Esophagus muscularis mucosa (tissue), 4 donors: ENCODE measurements at regions not wholly inside any gene's neighbourhood (a gene's known extent, or its start where the extent isn't known, plus 50 kb on each side); places are given as distances from the start of the nearest gene placed in this dataset.

Experiments used
- DNase-seq: peaks from one replicate; pipeline ENCODE4 v3.0.0-alpha.2; 2017; ENCODE audit errors: extremely low spot score
- H3K27ac ChIP-seq, 4 donors: fragments of 200-600 bp; sonication (generic); replicated peaks in 1 of 4; 1 replicate in 3 of 4; 2 replicates in 1 of 4; pipeline ENCODE4 v1.5.1; 2016 to 2019; ENCODE audit warnings: mild to moderate bottlenecking in 1 of 4
- H3K27me3 ChIP-seq, 4 donors: fragments of 200-600 bp; sonication (generic); one replicate each; pipeline versions ENCODE4 v1.5.1 to v1.6.0; 2016 to 2019
- H3K36me3 ChIP-seq, 4 donors: fragments of 200-600 bp; sonication (generic); one replicate each; pipeline ENCODE4 v1.5.1; 2016 to 2019
- H3K4me1 ChIP-seq, 4 donors: fragments of 200-600 bp; sonication (generic); one replicate each; pipeline ENCODE4 v1.5.1; 2016 to 2019
- H3K4me3 ChIP-seq, 4 donors: fragments of 200-600 bp; sonication (generic); 1 replicate in 2 of 4; 2 replicates in 2 of 4; pipeline ENCODE4 v1.5.1; 2016 to 2019; ENCODE audit warnings: mild to moderate bottlenecking in 4 of 4, moderate library complexity in 1 of 4
- H3K9me3 ChIP-seq, 4 donors: fragments of 200-600 bp; sonication (generic); 1 replicate in 3 of 4; 2 replicates in 1 of 4; pipeline ENCODE4 v1.5.1; 2016 to 2019
- EP300 ChIP-seq: sonication (generic); formaldehyde crosslinking; IDR thresholded peaks from one replicate; pipeline ENCODE4 v1.6.1; 2017; ENCODE audit warnings: antibody characterized with exemption
- POLR2A ChIP-seq: fragments of 450-650 bp; IDR thresholded peaks from one replicate; pipeline ENCODE4 v1.6.1; 2017; ENCODE audit warnings: antibody characterized with exemption, moderate library complexity, mild to moderate bottlenecking, low read depth
- POLR2AphosphoS5 ChIP-seq, 2 donors: sonication (generic); formaldehyde crosslinking; IDR thresholded peaks; one replicate each; pipeline ENCODE4 v1.6.1; 2017; ENCODE audit warnings: antibody characterized with exemption in 2 of 2
- WGBS: methylation state at CpG from one replicate; pipeline ENCODE4 v1.1.5; 2018; 5-methylcytosine and 5-hydroxymethylcytosine counted together
- intact Hi-C: fragments of 100-400 bp; cut with DNase I; formaldehyde crosslinking; loops from one replicate; pipeline ENCODE4 v1.15.1; 2023
- TF ChIP-seq, protein P1 (sequence below), 3 experiments: fragments of 200-600 bp in 2 of 3; fragments of 450-650 bp in 1 of 3; sonication (generic) in 2 of 3; IDR thresholded peaks; one replicate each; pipeline ENCODE4 v1.5.1; 2017 to 2019; ENCODE audit warnings: antibody characterized with exemption in 3 of 3, mild to moderate bottlenecking in 2 of 3, moderate library complexity in 1 of 3

DNA sequence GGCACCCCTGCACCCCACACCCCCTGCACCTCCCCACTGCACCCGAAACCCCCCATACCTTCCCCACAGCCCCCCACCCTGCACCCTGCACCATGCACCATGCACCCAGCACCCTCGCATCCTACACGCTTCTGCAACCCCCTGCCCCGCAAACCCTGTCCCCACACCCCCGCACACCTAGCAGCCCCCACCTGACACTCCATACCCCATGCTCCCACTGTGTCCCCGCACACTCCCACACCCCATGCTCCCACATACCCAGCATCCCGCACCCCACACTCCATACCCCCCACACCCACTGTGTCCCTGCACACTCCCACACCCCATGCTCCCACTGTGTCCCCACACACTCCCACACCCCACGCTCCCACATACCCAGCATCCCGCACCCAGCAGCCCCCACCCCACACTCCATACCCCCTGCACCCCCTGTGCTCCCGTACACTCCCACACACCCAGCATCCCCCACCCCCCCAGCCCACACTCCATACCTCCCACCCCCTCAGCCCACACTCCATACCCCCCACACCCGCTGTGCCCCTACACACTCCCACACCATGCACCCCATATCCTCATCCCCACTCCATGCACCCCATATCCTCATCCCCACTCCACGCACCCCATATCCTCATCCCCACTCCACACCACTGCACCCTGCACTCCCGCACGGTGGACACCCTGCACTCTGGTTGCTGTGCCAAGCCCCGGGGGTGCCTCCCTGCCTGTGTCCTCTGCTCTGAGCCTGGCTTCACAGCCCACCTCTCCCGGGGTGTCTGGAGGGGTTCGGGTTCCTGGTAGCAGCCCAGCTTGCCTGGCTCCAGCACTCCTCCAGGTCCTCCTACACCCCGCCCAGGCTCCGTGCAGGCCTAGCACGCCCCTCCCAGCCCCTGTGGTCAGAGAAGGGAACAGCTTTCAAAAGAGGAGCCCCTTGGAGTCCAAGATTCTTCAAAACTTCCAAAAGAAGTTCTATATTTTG lies 93.9 kb upstream of the CTDP1 start:
- no peaks in the 10 kb centered on the region for H3K36me3 ChIP-seq
- intact Hi-C loops, result no loop called here
- TF ChIP-seq, protein P1, sequence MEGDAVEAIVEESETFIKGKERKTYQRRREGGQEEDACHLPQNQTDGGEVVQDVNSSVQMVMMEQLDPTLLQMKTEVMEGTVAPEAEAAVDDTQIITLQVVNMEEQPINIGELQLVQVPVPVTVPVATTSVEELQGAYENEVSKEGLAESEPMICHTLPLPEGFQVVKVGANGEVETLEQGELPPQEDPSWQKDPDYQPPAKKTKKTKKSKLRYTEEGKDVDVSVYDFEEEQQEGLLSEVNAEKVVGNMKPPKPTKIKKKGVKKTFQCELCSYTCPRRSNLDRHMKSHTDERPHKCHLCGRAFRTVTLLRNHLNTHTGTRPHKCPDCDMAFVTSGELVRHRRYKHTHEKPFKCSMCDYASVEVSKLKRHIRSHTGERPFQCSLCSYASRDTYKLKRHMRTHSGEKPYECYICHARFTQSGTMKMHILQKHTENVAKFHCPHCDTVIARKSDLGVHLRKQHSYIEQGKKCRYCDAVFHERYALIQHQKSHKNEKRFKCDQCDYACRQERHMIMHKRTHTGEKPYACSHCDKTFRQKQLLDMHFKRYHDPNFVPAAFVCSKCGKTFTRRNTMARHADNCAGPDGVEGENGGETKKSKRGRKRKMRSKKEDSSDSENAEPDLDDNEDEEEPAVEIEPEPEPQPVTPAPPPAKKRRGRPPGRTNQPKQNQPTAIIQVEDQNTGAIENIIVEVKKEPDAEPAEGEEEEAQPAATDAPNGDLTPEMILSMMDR (IDR thresholded peaks at IDR 0.05), result no peak
- TF ChIP-seq POLR2A (no peak), EP300 (no peak), POLR2AphosphoS5 (IDR thresholded peaks at IDR 0.05) (no peak)
- peaks cover 18 to 37% (median 34%) of the 10 kb centered on the region in 4 donors for H3K4me1 ChIP-seq
- no peaks in the 10 kb centered on the region for H3K27me3 ChIP-seq
- no peak overlapping the region for H3K4me3 ChIP-seq
- WGBS, result 92% methylated on average over 15 of the region's 20 CpGs
- DNase-seq, result no peak
- no peak overlapping the region for H3K27ac ChIP-seq
- no peaks in the 10 kb centered on the region for H3K9me3 ChIP-seq

DNA sequence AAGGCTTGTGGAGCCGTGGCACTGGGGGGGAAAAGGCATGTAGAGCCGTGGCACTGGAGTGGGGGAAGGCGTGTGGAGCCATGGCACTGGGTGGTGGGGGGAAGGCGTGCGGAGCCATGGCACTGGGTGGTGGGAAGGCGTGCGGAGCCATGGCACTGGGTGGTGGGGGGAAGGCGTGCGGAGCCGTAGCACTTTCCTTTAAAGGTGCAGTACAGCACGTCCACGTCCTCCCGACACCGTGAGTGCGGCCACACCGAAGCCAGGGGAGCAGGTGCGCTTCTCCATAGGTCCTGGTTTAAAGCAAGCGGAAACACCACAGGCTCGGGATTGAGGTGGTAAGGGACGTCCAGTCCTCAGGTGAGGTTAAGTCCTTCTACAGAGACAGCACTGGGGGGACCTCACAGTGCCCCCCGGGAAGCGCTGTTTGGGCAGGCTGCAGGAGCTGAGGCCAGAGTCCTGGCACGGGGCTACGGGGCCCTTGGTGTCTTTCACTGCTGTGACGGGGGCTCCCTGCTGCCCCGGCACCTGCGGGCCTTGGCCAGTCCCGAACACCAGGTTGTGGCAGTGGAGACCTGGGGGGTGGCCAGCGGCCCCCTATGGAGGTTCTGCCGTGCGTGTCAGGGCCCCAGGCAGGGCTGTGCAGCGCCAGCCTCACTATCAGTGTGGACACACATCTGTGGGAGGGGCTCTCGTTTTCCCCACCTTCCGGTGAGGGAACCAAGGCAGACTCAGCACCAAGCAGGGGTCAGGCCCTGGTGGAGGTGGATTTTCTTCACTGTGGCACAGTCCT lies 93.0 kb upstream of the CTDP1 start:
- TF ChIP-seq EP300 (no peak), POLR2AphosphoS5 (IDR thresholded peaks at IDR 0.05) (no peak), POLR2A (no peak)
- TF ChIP-seq, protein P1 (IDR thresholded peaks at IDR 0.05), result no peak
- H3K9me3 ChIP-seq, result no peaks in the 10 kb centered on the region
- intact Hi-C loops, result no loop called here
- no peak overlapping the region for H3K27ac ChIP-seq
- WGBS, result 89% methylated on average over 19 of the region's 34 CpGs
- peaks cover 18 to 37% (median 34%) of the 10 kb centered on the region in 4 donors for H3K4me1 ChIP-seq
- no peaks in the 10 kb centered on the region for H3K36me3 ChIP-seq
- DNase-seq, result no peak
- no peaks in the 10 kb centered on the region for H3K27me3 ChIP-seq
- no peak overlapping the region for H3K4me3 ChIP-seq

- 90% methylated on average over 12 of the region's 16 CpGs for WGBS
- Histone ChIP-seq H3K27me3 (no peaks in the 10 kb centered on the region), H3K4me3 (no peak overlapping the region), H3K27ac (no peak overlapping the region), H3K4me1 (peaks cover 18 to 37% (median 34%) of the 10 kb centered on the region in 4 donors), H3K9me3 (no peaks in the 10 kb centered on the region), H3K36me3 (no peaks in the 10 kb centered on the region)
- TF ChIP-seq POLR2AphosphoS5 (IDR thresholded peaks at IDR 0.05) (no peak), EP300 (no peak), POLR2A (no peak)
- TF ChIP-seq, protein P1 (IDR thresholded peaks at IDR 0.05), result no peak
- intact Hi-C loops, result no loop called here
- DNase-seq, result no peak
These were observed 92.3 kb upstream of the CTDP1 start for GRCh38 chr18:79587226-79587741.

- no peak for TF ChIP-seq EP300
- TF ChIP-seq, protein P1 (IDR thresholded peaks at IDR 0.05), result no peak
- TF ChIP-seq POLR2A, result no peak
- TF ChIP-seq POLR2AphosphoS5 (IDR thresholded peaks at IDR 0.05), result no peak
- Histone ChIP-seq H3K4me3 (no peak overlapping the region), H3K9me3 (peaks cover 0 to 5% (median 0%) of the 10 kb centered on the region in 4 donors), H3K4me1 (peaks cover 18 to 37% (median 34%) of the 10 kb centered on the region in 4 donors), H3K27me3 (no peaks in the 10 kb centered on the region), H3K27ac (peak overlapping the region; percentile 44 to 78 (median 62)), H3K36me3 (no peaks in the 10 kb centered on the region)
- no peak for DNase-seq
- 87% methylated on average over 27 of the region's 32 CpGs for WGBS
- intact Hi-C loops, result no loop called here
These were observed 91.6 kb upstream of the CTDP1 start for GRCh38 chr18:79587779-79588635.
